ENCODE measurements at regions not wholly inside any gene's neighbourhood (a gene's known extent, or its start where the extent isn't known, plus 50 kb on each side); places are given as distances from the start of the nearest gene placed in this dataset.

GRCh38 chr6:51301962-51302361 lies 483.3 kb downstream of the TFAP2B start (continued):
- no peak for TF ChIP-seq RFX5 (IDR thresholded peaks at IDR 0.05; ENCODE audit: low read depth, low read length)
- TF ChIP-seq ZBED1 (IDR thresholded peaks at IDR 0.05; ENCODE audit: borderline replicate concordance), result no peak
- peak; percentile 74 to 78 for TF ChIP-seq BHLHE40 (IDR thresholded peaks at IDR 0.05; ENCODE audit: borderline replicate concordance in 1 of 2, low read depth in 2 of 2, low read length in 1 of 2)
- TF ChIP-seq CHD2 (IDR thresholded peaks at IDR 0.05; ENCODE audit: borderline replicate concordance, low read depth, low read length), result no peak
- TF ChIP-seq JUND (IDR thresholded peaks at IDR 0.05; ENCODE audit: low read depth, low read length), result no peak
- no peak for TF ChIP-seq FOXK2 (IDR thresholded peaks at IDR 0.05)
- TF ChIP-seq ZNF207 (IDR thresholded peaks at IDR 0.05; ENCODE audit: borderline replicate concordance), result no peak
- TF ChIP-seq, protein P1, sequence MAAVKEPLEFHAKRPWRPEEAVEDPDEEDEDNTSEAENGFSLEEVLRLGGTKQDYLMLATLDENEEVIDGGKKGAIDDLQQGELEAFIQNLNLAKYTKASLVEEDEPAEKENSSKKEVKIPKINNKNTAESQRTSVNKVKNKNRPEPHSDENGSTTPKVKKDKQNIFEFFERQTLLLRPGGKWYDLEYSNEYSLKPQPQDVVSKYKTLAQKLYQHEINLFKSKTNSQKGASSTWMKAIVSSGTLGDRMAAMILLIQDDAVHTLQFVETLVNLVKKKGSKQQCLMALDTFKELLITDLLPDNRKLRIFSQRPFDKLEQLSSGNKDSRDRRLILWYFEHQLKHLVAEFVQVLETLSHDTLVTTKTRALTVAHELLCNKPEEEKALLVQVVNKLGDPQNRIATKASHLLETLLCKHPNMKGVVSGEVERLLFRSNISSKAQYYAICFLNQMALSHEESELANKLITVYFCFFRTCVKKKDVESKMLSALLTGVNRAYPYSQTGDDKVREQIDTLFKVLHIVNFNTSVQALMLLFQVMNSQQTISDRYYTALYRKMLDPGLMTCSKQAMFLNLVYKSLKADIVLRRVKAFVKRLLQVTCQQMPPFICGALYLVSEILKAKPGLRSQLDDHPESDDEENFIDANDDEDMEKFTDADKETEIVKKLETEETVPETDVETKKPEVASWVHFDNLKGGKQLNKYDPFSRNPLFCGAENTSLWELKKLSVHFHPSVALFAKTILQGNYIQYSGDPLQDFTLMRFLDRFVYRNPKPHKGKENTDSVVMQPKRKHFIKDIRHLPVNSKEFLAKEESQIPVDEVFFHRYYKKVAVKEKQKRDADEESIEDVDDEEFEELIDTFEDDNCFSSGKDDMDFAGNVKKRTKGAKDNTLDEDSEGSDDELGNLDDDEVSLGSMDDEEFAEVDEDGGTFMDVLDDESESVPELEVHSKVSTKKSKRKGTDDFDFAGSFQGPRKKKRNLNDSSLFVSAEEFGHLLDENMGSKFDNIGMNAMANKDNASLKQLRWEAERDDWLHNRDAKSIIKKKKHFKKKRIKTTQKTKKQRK (IDR thresholded peaks at IDR 0.05; ENCODE audit: low read depth, low read length), result no peak
- TF ChIP-seq, protein P2, sequence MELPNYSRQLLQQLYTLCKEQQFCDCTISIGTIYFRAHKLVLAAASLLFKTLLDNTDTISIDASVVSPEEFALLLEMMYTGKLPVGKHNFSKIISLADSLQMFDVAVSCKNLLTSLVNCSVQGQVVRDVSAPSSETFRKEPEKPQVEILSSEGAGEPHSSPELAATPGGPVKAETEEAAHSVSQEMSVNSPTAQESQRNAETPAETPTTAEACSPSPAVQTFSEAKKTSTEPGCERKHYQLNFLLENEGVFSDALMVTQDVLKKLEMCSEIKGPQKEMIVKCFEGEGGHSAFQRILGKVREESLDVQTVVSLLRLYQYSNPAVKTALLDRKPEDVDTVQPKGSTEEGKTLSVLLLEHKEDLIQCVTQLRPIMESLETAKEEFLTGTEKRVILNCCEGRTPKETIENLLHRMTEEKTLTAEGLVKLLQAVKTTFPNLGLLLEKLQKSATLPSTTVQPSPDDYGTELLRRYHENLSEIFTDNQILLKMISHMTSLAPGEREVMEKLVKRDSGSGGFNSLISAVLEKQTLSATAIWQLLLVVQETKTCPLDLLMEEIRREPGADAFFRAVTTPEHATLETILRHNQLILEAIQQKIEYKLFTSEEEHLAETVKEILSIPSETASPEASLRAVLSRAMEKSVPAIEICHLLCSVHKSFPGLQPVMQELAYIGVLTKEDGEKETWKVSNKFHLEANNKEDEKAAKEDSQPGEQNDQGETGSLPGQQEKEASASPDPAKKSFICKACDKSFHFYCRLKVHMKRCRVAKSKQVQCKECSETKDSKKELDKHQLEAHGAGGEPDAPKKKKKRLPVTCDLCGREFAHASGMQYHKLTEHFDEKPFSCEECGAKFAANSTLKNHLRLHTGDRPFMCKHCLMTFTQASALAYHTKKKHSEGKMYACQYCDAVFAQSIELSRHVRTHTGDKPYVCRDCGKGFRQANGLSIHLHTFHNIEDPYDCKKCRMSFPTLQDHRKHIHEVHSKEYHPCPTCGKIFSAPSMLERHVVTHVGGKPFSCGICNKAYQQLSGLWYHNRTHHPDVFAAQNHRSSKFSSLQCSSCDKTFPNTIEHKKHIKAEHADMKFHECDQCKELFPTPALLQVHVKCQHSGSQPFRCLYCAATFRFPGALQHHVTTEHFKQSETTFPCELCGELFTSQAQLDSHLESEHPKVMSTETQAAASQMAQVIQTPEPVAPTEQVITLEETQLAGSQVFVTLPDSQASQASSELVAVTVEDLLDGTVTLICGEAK (IDR thresholded peaks at IDR 0.05; ENCODE audit: borderline replicate concordance), result peak; percentile 77
- no peak for TF ChIP-seq SUPT20H (IDR thresholded peaks at IDR 0.05; ENCODE audit: borderline replicate concordance, control insufficient read depth, low read depth, low read length)
- TF ChIP-seq IRF3 (IDR thresholded peaks at IDR 0.05), result no peak
- TF ChIP-seq, protein P3, sequence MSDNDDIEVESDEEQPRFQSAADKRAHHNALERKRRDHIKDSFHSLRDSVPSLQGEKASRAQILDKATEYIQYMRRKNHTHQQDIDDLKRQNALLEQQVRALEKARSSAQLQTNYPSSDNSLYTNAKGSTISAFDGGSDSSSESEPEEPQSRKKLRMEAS (IDR thresholded peaks at IDR 0.05; ENCODE audit: low read depth, low read length), result no peak
- TF ChIP-seq ATF7 (IDR thresholded peaks at IDR 0.05; ENCODE audit: low read depth), result peak; percentile 42; the same call in 1 of the 2 replicates
- no peak for TF ChIP-seq KAT2A (conservative IDR thresholded peaks at IDR 0.05; ENCODE audit: control insufficient read depth, low read depth, low read length)
- no peak for TF ChIP-seq PBX3 (IDR thresholded peaks at IDR 0.05; ENCODE audit: insufficient replicate concordance, low read depth, low read length)
- TF ChIP-seq EP300 (IDR thresholded peaks at IDR 0.05; ENCODE audit: borderline replicate concordance in 1 of 2, control insufficient read depth in 1 of 2, low read depth in 2 of 2, low read length in 2 of 2), result peak; percentile 40 to 66; a peak in 2 of 4 replicates
- TF ChIP-seq, protein P4, sequence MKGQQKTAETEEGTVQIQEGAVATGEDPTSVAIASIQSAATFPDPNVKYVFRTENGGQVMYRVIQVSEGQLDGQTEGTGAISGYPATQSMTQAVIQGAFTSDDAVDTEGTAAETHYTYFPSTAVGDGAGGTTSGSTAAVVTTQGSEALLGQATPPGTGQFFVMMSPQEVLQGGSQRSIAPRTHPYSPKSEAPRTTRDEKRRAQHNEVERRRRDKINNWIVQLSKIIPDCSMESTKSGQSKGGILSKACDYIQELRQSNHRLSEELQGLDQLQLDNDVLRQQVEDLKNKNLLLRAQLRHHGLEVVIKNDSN (IDR thresholded peaks at IDR 0.05; ENCODE audit: borderline replicate concordance, extremely low read length, insufficient read depth, low read depth, low read length), result no peak
- TF ChIP-seq BCL11A (IDR thresholded peaks at IDR 0.05; ENCODE audit: low read depth, low read length), result no peak
- TF ChIP-seq YBX1 (IDR thresholded peaks at IDR 0.05), result no peak
- peak; percentile 74 for TF ChIP-seq MTA2 (IDR thresholded peaks at IDR 0.05; ENCODE audit: low read depth)

All from GM12878 (cell line).